Omental fat pad (tissue), 3 donors: ENCODE measurements at regions not wholly inside any gene's neighbourhood (a gene's known extent, or its start where the extent isn't known, plus 50 kb on each side); places are given as distances from the start of the nearest gene placed in this dataset.
A peak's percentile ranks its signal among the peaks of the same experiment; 100 is the strongest.

ENCODE experiments used
- ATAC-seq: fragments of 150-250 bp; one replicate; pipeline ENCODE4 v1.9.1; 2016; ENCODE audit warnings: mild to moderate bottlenecking, moderate library complexity; ENCODE audit not compliant: low FRiP score
- DNase-seq: peaks from one replicate; pipeline ENCODE4 v3.0.0-alpha.2; 2019; ENCODE audit warnings: low spot score
- CTCF ChIP-seq, 3 donors: fragments of 450-650 bp; IDR thresholded peaks; one replicate each; pipeline ENCODE4 v1.5.1; 2016 to 2017; ENCODE audit warnings: antibody characterized with exemption in 3 of 3, mild to moderate bottlenecking in 3 of 3, moderate library complexity in 2 of 3

- ATAC-seq (no peak), DNase-seq (no peak)
- TF ChIP-seq CTCF (IDR thresholded peaks at IDR 0.05): no peak
Observed at GRCh38 chr12:90020014-90020413, 311.4 kb upstream of the ATP2B1 start.

GRCh38 chr12:90017316-90017715, 308.7 kb upstream of the ATP2B1 start:
- DNase-seq (no peak), ATAC-seq (no peak)
- TF ChIP-seq CTCF (IDR thresholded peaks at IDR 0.05): no peak

- DNase-seq: no peak
- no peak for TF ChIP-seq CTCF (IDR thresholded peaks at IDR 0.05)
- ATAC-seq: peak; percentile 70
Observed at GRCh38 chr12:90015228-90015627, 306.6 kb upstream of the ATP2B1 start.

- TF ChIP-seq CTCF (IDR thresholded peaks at IDR 0.05): no peak
- DNase-seq (no peak), ATAC-seq (no peak)
Observed at GRCh38 chr12:90013409-90013808, 304.8 kb upstream of the ATP2B1 start.

- no peak for ATAC-seq
- no peak for TF ChIP-seq CTCF (IDR thresholded peaks at IDR 0.05)
Observed at GRCh38 chr12:90010089-90010488, 301.5 kb upstream of the ATP2B1 start.

GRCh38 chr12:90008277-90008676, 299.6 kb upstream of the ATP2B1 start:
- ATAC-seq: no peak
- no peak for DNase-seq

More at GRCh38 chr12:90010089-90010488, 301.5 kb upstream of the ATP2B1 start:
- DNase-seq: no peak

More at GRCh38 chr12:90008277-90008676, 299.6 kb upstream of the ATP2B1 start:
- no peak for TF ChIP-seq CTCF (IDR thresholded peaks at IDR 0.05)
